GM20000 (cell line): ENCODE measurements at regions not wholly inside any gene's neighbourhood (a gene's known extent, or its start where the extent isn't known, plus 50 kb on each side); places are given as distances from the start of the nearest gene placed in this dataset.

Experiments
- DNase-seq: peaks from one replicate; pipeline ENCODE4 v3.0.0; 2012; ENCODE audit warnings: low spot score
- CTCF ChIP-seq: IDR thresholded peaks from 2 replicates; pipeline ENCODE4 v1.5.1; 2012; ENCODE audit warnings: mild to moderate bottlenecking, control low read depth; ENCODE audit errors: extremely low read depth, missing control alignments

- no peak for TF ChIP-seq CTCF
- DNase-seq: no peak
Observed at GRCh38 chr6:148053209-148053608, 289.4 kb upstream of the SASH1 start.

GRCh38 chr6:148053796-148054195 is 288.8 kb upstream of the SASH1 start:
- DNase-seq: no peak
- TF ChIP-seq CTCF: no peak

GRCh38 chr6:148054219-148054618 is 288.4 kb upstream of the SASH1 start:
- TF ChIP-seq CTCF: no peak
- no peak for DNase-seq

- DNase-seq: no peak
- no peak for TF ChIP-seq CTCF
Observed at GRCh38 chr6:148055419-148055818, 287.2 kb upstream of the SASH1 start.

GRCh38 chr6:148059869-148060268 is 282.8 kb upstream of the SASH1 start:
- DNase-seq: no peak
- no peak for TF ChIP-seq CTCF

GRCh38 chr6:148064406-148065134 is 278.1 kb upstream of the SASH1 start:
- TF ChIP-seq CTCF: no peak
- no peak for DNase-seq

GRCh38 chr6:148068437-148069061 is 274.1 kb upstream of the SASH1 start:
- TF ChIP-seq CTCF: no peak
- no peak for DNase-seq
